ENCODE measurements at regions not wholly inside any gene's neighbourhood (a gene's known extent, or its start where the extent isn't known, plus 50 kb on each side); places are given as distances from the start of the nearest gene placed in this dataset.

- no peak for DNase-seq (ENCODE audit: low read depth in 2 of 2)
Observed at GRCh38 chr9:2568689-2569088, 52.9 kb upstream of the VLDLR start.

GRCh38 chr9:2570615-2571479 lies 50.7 kb upstream of the VLDLR start:
- DNase-seq (ENCODE audit: low read depth in 2 of 2), result peak; percentile 10 to 28

Measured in stimulated activated CD8-positive, alpha-beta memory T cell treated with anti-CD3 and anti-CD28 coated beads, Interleukin-7, amount 100 ng/mL, for 4 hours (primary cell).